HS-5 (cell line): ENCODE measurements at regions not wholly inside any gene's neighbourhood (a gene's known extent, or its start where the extent isn't known, plus 50 kb on each side); places are given as distances from the start of the nearest gene placed in this dataset.

Experiments
- DNase-seq: peaks from one replicate; pipeline ENCODE4 v3.0.0-alpha.2; 2012; ENCODE audit warnings: low read depth

DNA sequence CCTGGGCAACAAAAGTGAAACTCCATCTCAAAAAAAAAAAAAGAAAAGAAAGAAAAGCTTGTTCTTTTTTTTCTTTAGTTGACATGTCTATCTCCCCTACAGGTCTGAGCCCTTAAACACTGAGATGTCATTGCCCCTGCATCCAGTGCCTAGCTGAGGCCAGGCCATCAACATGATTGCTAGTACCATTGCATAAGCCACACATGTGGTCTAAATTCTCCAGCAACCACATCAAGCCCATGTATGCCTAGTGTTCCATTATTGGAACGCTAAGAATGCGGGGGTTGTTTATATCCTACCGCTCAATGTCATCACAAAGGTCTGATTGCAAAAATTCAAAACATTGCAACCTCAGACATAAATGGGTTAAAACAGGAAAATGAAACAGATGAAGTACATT lies 62.7 kb downstream of the NPTX2 start:
- no peak for DNase-seq

DNA sequence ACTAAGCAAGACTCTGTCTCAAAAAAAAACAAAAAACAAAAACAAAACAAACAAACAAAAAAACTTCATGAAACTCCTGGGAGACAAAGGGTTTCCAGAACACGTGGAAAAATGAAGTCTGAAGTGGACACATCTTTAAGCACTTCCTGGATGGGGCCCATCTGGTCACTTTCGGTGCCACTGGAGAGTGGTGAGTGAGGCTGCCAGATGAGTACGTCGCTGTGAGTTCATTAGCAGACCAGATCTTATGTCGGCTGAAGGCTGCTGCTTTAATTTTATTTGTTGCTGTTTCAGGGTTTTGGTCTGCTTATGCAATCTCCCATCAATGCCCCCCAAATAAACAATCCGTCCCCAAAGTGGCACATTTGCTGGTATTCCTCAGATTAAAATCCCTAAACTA lies 64.4 kb downstream of the NPTX2 start:
- no peak for DNase-seq

DNA sequence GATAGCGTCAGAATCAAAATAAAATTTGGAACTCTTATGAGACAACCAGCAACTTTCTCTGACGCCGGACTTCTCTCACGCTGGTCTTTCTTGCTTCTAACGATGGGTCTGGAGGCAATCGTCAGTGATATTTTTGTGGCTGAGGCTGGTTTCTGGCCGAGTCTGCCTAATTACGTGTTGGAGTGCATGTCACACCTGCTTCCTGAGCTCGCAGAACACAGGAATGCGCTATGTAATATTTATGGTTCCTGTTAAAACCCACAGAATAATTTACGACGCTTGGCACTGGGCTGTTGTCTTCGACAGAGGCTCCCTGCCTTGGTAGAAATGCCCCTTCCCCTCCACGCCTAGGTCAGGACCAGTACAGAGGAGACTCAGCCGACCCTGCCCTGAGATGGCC lies 64.9 kb downstream of the NPTX2 start:
- DNase-seq, result no peak

DNA sequence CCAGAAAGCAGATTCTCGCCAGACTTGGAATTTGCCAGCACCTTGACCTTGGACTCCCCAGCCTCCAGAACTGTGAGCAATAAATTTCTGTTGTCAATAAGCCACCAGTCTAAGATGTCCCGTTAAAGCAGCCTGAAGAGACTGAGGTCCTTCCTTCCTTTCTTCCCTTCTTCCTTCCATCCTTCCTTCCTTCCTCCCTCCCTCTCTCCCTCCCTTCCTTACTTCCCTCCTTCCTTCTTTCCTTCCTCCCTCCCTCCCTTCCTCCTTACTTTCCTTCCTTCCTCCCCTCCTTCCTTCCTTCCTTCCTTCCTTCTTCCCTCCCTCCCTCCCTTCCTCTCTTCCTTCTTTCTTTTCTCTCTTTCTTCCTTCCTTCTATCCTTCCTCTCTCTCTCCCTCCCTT lies 66.4 kb downstream of the NPTX2 start:
- no peak for DNase-seq

DNA sequence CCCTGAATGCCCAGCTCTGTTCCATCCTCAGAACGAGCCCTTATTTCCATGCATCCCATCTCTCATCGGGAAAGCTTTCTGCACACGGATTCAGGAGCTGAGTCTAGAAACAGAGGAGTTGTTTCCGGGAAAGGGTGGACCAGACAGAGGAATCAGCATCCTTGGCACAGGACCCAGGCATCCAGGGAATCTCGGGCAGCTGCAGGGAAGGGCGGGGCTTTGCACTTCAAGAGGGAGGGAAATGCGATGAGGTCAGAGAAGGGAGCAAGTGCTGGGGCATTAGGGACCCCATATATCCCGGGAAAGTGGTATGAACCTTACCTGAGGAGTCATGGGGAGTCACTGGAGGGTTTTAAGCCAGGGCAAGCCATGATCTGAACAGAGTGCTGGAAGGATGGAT lies 68.5 kb downstream of the NPTX2 start:
- DNase-seq, result no peak

DNA sequence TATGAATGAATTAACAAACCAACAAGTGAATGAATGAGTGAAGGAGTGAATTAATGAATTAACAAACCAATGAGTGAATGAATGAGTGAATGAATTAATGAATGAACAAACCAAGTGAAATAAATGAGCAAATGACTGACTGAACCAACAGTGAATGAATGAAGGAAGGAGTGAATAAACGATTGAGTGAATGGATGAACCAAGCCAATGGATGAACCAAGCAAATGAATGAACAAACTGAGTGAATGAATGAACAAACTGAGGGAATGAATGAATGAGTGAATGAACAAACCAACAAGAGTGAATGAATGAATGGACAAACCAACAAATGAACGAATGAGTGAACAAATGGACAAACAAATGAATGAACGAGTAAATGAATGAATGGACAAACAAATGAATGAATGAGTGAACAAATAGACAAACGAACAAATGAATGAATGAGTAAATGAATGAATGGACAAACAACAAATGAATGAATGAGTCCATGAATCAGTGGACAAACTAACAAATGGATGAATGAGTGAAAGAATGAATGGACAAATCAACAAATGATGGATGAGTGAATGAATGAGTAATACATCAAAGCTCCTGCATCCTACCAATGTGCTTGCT lies 69.5 kb downstream of the NPTX2 start:
- no peak for DNase-seq

DNA sequence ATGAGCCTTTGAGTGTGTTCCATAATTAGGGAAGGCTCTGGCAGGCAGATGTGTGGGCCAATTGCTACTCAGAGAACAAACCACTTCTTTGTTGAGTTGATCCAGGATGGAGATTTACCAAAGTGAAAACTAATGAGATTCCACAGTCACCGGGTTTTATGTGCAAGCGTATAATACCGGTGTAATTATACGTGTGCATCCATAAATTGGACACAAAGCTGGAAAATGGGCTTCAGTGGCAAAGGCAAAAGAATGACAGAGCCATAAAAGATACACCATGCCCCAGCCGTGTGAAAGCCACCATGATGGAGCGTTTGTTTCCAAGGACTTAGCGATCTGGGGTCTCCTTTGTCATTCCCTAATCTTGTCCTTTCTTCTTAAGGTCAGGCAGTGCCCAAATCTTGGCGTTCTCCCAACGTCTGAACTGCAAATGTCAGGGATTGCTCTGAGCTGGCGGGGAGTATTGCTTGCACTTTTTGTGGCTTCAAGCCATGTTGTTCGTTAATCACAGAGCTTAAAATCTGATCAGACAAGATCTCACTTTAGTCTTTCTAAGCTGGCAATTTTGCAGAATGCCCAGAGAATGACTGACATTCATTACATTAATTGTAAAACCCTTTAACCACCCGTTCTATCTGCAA lies 70.1 kb downstream of the NPTX2 start:
- DNase-seq, result no peak

DNA sequence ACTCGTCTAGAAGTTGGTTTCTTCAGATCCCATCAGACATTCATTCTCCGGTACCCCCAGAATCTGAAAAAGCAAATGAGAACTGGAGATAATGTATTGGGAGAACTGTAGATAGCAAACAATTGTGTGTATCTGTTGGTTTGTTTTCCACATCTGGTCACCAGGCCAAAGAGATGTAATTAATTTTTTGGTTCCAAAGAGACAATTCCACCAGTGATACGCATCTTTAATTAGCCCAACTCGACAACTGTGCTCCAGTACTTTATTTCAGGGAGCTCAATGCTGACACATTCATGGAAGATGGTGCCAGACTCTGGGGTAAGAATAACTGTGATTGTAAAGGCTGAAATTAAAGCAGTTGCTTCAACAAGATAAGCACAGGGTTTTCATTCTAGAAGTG lies 74.5 kb downstream of the NPTX2 start:
- no peak for DNase-seq

DNA sequence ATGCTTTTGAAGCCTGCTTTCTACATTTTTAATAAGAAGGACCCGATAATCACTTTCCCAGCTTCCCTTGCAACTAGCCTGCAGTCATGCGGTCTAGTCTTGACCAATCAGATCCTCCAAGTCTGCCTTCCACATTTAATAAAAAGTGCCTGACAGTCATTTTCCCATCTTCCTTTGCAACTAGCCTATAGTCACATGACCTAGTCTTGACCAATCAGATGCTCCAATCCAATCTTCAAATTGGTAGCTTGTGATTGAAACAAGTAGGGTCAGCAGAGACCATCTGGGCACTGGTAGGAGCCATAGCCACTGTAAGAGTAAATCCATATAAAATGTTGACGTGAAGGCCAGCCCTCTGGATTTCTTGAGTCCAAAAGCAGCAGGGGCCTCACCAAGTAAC lies 80.0 kb downstream of the NPTX2 start:
- no peak for DNase-seq

DNA sequence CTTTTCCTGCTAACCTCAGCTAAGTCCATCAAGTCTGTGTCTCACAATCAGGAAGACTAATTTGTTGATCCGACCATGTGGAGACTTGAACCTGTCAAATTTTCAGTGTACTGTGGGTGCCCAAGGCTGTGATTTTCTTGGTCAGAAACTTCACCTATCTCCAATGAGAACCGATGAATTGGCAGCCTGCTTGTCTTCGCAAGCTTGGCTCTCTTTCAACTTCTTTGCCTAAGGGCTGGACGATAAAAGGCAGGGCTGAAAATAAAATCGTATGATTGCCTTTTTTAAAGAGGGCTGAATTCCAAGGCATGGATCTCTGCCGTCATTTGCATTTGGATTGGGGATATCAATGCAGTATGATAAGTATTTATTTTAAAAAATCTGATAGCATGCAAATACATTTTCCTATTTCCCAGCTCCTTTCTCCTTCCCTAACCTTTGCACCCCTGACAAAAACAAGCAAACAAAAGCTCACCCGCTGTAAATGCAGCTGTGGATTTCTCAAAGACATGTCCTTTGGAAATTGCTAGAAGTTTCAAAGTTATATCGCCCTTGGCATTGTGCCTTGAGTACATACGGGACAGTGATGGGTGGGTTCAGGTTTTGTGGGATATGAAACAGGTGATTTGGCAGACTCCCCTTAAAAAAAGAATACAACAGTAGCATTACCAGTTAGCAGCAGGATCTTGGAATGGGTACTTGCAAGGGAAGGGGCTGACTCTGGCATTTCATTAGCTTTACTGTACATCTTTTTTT lies 80.6 kb downstream of the NPTX2 start:
- DNase-seq, result no peak

DNA sequence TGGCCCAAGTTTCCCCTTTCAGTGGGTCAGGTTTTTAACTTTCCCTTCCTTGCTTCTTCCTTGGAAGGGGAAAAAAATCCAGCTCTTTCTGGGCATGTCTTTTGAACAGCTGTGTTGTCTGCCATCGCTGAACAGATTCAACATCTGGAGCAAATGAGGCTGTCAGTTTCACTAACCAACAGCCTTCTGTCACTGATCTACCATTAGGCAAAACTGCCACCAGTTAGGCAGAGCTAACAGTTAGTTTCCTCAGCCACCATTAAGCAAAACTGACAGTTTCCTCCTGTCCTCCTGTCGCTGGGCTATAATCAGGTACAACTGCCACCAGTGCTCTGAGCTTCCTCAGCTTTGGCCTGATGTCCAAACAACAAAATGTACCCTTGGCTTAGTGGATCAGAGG lies 81.9 kb downstream of the NPTX2 start:
- DNase-seq, result no peak

DNA sequence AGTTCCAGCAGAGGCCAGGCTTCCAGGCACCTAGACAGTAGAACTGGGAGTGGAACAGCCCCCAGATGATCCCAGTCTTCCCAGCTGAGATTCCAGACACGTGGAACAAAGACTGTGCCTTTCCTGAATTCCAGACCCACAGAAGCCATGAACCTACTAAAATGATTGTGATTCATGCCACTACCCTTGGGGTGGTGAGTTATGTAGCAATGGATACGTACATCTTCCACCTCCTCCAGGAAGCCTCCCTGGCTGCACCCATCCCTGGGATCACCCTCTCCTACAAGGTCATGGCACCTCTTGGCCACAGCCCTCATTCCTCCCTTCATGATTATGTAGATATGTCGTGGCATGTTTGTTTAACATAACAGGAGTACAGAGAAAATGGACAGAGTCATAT lies 83.4 kb downstream of the NPTX2 start:
- no peak for DNase-seq

DNA sequence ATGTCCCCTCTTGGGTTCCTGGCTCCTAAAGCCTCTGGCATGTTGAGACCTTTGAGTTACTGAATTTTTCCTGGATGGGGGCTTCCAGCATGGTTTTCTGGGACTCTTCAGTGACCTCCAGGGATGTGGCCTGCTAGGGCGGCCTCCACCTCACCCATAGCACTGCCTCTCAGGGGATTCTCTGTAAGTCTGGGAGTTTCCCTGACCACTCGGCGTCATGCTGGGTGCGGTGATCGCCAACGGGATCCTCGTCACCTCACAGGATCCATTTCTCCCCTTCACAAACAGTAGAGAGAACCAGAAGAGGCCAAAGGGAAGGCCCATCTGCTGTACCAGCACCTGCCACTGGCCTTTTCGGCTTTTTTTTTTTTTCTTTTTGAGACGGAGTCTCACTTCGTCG lies 84.3 kb downstream of the NPTX2 start:
- DNase-seq, result no peak

DNA sequence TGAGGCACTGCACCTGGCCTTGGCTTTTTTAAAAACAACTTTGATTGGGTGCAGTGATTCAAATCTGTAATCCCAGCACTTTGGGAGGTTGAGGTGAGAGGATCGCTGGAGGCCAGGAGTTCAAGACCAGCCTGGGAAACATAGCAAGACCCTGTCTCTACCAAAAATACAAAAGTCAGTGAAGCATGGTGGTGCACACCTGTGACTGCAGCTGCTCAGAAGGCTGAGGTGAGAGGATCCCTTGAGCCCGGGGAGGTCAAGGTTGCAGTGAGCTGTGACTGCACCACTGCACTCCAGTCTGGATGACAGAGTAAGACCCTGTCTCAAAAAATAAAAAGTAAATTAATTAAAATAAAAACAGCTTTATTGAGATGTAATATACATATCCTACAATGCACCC lies 84.9 kb downstream of the NPTX2 start:
- DNase-seq, result no peak

DNA sequence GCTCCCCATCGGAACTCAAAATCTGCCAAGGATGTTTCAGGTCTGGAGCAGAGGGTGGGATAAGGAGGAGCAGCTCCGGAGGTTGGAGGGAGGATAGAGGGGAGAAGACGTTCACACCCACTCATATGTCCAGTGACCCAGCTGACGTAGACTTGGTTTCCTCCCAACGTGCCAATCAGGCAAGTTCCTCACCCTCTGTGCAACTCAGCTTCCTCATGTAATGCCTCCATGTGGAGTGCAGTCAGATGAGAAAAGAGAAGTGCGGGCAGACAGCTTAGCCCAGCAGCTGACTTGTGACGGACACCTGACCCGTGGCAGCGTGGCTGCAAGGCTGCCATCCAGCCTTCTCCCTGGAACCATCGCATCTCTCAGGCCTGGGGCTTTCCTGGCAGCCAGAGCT lies 86.8 kb downstream of the NPTX2 start:
- no peak for DNase-seq

DNA sequence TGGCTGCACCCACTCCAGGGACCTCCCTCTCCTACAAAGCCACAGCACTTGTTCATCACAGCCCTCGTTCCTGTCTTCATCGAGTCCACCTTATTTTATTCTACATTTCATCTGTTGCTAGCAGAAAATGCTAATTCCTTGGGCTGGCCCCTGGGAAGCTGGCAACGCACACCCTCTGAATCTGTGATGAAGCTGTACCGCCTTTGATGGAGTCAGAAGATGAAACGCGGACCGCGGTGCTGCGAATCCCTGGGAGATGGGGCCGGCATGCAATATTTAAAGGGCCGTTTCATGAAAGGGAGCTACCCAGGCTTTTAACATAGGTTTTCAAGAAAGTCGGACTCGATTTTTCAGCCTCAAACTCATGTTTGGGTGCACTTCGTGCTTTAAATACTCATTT lies 88.5 kb downstream of the NPTX2 start:
- DNase-seq, result no peak

DNA sequence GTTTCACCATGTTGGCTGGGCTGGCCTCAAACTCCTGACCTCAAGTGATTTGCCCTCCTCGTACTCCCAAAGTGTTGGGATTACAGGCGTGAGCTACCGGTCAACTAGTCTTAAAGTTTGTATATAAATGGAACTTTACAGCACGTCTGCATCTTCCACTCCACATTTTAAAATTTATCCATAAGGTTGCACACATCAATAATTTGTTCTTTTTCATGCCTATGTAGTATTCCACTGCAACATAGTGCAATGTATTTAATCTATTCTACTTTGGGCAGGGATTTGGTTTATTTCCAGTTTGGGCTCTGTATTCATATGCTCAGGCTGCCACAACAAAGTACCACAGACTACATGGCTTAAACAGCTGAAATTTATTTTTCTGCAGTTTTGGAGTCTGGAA lies 90.0 kb downstream of the NPTX2 start:
- DNase-seq, result no peak

DNA sequence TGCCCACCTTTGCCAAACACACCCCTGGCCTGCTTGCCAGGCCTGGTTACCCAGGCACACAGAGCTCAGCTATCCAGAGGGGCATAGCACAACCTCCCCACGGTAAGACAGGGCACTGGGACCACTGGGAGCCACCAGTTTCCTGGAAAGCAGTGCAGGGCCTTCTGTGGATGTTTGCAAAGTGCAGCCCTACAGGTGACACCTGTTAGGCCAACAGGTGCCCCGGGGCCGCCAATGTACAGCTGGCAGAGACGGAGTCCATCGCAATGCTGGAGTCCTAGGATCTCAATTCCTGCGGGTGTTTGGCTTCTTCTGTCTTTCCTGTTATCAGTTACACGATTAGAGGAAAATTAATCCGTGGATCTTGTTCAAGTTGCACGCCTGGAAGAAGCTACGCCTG lies 94.9 kb downstream of the NPTX2 start:
- no peak for DNase-seq

DNA sequence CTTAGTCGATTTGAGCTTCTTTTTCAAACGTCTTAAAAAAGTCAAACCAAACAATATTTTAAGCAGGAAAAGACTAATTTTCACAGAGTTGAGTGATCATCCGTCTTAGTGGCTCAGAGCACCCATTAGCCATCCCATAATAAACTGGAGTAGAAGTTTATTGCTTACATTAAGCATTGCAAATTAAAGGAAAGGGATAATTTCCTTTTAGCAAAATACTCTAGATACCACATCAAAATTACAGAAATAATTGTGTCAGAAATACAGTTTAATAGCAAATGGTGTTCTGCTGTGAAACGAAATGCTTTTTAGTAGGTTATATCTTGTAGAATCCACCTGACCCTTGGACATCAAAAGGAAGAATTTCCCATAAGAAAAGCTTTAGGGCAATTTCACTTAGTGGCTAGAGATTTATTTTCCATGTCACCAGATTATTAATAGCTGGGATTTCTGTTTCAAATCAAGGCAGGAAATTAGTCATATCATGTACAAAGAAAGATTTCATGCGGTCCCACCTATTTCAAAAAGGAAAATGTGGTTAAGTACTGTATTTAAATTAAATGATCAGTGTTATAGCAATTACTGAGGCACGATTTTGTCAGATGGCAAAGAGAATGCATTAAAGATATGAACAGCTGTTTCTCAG lies 96.2 kb downstream of the NPTX2 start:
- no peak for DNase-seq

DNA sequence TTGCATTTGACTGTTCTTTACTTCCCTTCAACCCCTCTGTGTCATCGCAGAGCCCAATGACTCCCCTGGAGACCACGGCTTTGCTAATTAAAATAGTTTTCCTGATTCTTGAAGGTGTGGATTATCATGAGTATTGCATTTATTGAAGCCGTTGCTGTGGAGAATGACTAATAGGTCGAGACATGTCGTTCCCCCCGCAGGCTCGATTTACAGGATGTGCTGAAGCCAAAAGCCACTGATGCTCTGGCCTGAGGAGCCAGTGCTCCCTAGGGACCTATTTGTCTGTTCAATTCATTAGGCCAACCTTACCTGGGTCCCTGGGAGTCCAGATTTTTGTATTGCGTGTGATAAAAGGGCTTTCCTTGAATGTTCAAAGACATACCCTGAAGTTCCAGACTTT lies 102.3 kb downstream of the NPTX2 start:
- DNase-seq, result no peak

DNA sequence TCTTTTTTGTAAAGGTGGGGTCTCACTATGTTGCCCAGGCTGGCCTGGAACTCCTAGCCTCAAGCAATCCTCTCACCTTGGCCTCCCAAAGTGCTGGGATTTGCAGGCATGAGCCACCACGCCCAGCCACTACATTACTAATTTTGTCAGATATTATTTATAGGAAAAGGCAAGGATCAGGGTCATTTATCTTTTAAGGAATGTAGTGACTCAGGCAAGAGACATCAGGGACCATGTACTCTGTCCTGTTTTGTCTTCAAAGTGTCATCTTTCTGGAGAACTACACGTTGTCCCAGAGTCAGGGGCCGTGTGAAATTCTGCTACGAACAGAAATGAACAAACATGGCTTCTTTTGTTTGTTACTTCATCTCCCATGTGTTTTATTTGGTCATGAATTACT lies 105.3 kb downstream of the NPTX2 start:
- DNase-seq, result no peak

DNA sequence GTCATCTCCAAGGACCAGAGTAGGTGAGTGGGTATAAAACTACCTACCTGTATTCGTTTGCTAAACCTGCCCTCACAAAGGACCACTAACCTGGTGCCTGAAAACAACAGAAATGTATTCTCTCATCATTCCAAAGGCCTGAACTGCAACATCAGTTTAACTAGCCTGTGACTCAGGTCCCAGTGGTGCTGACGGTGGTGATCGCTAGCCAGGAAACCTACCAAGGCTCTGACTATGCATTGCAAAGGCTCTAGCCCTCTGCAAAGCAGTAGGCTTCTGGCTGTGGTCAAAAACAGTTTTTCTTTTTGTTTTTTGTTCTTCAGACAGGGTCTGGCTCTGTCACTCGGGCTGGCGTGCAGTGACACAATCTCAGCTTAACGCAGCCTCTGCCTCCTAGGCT lies 107.5 kb downstream of the NPTX2 start:
- DNase-seq, result no peak

DNA sequence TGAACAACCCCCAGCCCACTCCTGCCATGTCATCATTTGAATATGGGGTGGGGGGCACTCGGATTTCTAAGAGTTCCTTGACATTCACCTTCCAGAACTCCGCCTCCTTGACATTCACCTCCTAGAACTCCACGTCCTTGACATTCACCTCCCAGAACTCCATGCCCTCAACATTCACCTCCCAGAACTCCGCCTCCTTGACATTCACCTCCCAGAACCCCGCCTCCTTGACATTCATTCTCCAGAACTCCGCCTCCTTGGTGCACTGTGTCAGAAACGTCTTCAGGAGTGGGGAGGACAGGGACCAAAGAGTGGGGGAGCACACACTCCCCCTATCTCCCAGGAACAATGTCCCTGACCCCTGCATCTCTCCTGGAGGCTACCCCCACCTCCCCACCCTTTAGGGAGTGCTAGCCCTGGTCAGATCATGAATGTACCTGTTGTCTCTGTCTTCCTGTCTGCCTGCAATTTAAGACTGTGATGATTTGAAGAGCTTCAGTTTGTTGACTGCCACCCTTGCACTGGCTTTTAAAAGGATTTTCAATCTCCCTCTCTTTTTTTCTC lies 110.1 kb downstream of the NPTX2 start:
- DNase-seq, result no peak
